ENCODE measurements at regions not wholly inside any gene's neighbourhood (a gene's known extent, or its start where the extent isn't known, plus 50 kb on each side); places are given as distances from the start of the nearest gene placed in this dataset.

DNA sequence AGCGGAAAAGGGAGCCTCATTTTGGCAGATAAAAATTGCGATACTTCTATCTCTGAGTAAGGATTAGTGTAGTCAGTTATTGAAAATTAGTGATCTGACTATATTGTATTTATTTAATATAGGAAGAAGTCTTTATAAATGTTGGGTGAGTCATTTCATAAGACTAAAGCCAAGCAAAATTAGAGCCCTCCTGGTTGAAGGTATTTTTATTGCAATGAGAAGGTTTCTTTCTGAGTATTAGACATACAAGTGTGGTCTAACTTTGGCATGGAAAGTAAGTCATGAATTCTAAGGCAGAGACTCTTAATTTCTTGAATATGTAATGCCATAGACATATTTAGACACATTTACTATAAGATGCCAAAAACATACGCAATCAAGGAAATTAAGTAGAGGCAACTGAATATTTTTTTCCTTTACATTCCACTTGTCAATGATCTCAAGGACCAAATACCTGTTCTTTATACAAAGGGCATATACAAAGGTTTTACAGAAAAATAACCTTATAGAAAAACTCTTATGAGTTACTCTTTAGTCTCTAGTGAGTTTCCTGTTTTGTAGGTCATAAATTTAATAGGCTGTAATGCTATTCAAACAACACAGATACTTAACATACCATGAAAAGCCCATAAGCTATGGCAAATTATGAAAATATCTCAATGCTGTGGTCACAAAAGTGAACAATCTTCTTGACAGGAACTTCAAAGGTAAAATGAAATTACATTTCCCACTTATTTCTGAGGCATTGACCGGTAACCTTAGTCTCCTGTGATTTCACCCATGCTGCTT lies 156.6 kb upstream of the BTG1 start:
- DNase-seq (ENCODE audit: low read depth): no peak

DNA sequence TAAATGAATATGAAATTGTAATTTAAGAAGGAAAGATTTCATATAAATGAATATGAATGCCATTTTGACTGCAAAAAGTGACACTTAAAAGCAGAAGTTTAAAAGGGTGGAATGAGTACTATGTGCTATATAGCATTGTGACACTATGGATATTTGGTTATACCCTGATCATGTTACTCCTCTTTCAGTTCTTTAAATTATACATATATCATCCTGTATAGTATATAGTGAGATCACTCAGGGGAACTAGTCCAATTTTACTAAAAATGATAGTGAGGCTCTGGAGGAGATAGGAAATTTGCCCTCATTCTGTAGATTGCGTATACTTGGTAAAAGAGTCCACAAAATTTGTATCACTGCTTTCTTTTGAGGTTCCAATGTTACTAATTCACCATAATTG lies 155.7 kb upstream of the BTG1 start:
- DNase-seq (ENCODE audit: low read depth): no peak

DNA sequence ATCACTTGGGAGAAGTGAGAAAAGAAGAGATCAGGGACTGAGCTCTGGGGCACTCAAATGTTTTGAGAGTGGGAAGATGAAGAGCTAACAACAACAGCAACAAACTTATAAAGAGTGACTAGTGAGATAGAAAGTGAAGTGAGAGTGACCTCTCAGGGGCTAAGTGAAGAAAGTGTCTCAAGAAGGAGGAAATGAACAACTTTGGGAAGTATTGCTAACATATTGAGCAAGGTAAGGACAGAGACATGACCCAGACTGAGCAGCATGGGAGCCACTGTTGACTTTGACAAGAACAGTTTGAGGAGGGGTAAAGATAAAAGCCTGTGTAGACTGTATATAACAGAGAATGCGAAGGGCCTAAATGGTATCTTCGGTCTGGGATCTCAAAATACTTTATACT lies 155.1 kb upstream of the BTG1 start:
- DNase-seq (ENCODE audit: low read depth): no peak

DNA sequence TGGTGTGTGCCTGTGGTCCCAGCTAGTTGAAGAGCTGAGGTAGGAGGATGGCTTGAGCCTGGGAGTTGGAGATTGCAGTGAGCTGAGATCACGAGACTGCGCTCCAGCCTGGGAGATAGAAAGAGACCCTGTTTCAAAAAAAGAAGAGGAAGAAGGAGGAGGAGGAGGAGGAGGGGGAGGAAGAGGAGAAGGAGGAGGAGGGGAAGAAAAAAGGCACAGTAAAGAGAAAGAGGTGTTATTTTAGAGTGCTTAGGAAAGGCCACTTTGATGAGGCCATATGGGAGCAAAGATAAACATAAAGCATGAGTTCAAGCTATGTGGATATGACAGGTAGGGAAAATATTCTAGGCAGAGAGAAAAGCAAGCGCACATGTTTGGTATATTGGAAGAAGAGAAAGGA lies 154.1 kb upstream of the BTG1 start:
- no peak for DNase-seq (ENCODE audit: low read depth)

DNA sequence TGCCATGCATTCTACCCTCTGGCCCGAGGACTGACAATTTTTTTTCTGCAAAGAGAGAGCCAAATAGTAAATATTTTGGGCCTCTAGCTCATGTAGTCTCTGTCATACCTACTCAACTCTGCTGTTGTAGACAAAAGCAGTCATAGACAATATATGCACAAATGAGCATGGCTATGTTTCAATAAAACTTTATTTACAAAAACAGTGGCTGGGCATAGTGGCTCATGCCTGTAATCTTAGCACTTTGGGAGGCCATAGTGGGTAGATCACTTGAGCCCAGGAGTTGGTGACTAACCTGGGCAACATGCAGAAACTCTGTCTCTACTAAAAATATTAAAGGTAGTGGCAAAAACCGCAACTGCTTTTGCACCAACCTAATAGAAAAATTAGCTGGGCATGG lies 153.7 kb upstream of the BTG1 start:
- no peak for DNase-seq (ENCODE audit: low read depth)

DNA sequence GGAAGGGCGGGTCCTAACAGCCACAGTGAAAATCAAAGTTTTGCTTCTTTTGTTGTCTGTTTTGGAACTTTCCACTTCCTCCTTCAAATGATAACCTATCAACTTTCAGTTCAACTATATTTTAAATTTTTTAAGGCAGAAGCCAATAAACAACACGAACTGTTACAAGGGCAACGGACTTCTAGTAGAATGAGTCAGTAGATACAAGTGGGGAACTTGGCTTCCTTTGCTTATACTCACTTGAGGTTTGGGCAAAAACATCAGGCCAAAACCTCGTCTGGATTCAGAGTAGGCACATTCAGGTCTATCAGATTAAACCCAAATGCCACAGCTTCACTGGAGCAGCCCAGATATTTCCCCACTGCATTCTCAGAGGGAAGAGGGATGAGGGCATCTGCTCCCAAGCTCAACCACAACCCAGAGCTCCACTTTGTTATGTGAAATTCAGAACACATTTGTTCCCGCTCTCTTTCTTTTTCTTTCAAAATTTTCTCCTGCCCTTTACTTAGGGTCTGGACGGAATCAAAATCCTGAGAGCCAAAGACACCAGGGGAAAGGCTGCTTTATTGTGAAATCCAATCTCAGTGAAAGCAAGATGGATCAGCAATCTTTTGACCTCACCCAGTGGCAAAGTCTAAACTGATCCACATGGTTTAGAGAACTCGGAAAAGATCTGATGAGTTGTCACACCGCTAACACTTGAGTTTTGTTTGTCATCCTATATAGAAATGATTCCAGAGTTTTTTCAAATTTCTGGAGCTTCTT lies 152.5 kb upstream of the BTG1 start:
- peak; percentile 57 for DNase-seq (ENCODE audit: low read depth)

DNA sequence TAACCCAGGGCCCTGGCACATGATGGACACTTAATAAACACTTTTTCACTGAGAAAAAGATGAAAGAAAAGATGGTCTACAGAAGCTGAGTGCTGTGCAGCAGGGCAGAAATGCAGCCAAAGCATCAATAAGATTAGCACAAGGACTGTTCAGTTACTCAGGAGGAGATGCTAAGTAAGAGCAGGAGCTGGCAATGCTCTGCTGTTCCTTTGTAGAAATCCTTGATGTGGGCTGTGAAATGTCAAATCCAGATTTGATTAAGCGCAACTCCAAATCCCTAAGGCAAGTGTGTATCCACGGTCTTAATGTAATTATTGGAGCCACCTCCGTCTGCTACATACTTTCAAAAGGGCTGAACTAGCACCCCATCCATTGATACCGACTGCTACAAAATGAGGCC lies 151.8 kb upstream of the BTG1 start:
- no peak for DNase-seq (ENCODE audit: low read depth)

DNA sequence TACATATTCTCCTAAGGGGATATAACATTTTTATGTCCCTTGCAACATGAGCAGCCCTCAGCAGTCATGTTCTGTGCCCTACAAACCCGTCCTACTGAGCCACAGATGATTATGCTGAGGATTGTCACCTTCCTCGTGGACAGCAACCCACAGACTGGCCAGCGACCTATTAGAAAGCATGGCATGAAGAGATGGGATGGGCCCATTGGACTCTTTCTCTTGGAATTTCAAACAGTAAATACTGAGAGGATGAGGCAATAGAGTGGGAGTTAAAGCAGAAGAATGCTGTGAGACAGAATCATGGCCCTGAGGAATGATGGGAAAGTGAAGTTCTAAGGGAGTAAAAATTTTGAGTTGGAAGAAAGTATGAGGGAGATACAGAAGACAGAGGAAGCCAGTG lies 149.9 kb upstream of the BTG1 start:
- peak; percentile 44 for DNase-seq (ENCODE audit: low read depth)

DNA sequence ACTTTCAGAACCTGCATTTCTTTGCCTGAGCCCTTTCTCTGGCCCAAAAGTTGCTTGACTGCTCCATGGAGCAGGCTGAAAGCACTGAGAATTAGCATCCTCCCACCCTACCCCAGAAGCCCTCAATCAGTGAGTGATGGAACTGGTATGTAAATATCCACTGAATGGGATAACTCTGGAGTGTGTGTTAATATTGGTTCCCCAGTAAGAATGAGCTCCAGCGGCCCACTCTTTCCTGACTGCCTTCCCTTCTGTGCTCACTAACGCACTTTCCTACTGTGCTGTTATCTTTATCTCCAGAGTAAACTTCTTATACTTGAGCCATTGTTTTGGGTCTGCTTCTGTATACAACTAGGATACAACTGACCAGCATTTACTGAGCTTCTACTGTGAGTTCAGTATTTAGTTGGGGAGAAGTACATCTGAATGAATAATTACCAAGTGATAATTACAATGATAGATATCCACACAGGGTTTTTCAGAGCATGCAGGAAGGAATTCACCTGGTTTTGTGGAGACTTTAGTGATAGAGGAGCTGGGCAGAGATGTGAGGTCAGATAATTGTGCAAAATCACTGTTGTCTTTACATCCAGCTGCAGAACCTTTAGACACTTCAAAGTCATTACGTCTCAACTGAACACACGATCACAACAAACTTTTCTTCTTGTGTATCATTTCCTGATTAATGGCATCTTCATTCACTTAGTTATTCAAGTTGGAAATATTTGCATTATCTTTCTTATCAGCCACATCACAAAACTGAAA lies 149.2 kb upstream of the BTG1 start:
- DNase-seq (ENCODE audit: low read depth): peak; percentile 37

DNA sequence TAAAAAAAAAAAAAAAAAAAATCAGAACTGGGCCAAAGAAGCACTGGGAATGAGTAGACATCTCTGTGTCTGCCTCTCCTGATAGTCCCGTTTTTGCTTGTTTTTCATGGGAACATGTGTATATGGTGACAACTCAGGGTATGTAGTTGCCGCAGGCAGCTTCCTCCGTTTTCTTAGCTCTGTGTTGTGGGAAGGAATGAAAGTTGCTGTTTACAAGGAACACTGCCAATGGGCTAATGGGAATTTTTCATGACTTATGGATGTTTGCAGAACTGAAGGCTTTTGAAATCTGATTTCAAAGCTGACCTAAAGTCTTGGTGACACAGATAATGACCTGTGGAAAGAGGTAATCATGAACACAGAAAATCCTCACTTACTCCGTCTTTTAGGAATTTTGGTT lies 146.4 kb upstream of the BTG1 start:
- no peak for DNase-seq (ENCODE audit: low read depth)

DNA sequence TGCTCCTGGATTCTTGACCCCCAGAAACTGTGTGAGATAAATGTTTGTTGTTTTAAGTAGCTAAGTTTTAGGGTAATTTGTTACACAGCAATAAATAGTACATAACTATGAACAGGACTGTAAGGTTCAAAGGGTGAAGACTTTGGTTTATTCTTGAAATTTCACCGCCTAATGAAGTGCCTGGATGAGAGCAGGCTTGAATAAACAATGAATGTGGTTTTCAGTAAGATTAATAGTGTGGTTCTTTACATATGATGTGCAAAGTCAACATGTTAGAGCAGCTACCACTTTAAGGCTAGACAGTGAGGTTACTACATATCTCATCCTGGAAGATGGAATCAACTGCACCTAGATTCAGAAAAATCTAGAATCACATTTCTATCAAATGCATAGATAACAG lies 145.2 kb upstream of the BTG1 start:
- no peak for DNase-seq (ENCODE audit: low read depth)

DNA sequence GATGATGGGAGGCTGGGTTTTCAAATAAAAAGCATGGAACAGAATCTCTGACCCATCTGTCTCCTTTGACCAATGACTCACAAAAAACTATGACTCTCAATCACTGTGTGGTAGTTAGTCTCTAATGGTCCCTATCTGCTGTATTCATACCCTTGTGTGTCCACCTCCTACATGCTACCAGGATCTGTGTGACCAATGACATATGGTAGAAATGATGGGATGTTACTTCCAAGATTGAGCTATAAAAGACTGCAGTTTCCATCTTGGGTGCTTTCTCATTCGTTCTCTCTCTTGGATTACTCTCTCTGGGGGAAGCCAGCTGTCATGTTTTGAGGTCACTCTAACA lies 144.7 kb upstream of the BTG1 start:
- no peak for DNase-seq (ENCODE audit: low read depth)

DNA sequence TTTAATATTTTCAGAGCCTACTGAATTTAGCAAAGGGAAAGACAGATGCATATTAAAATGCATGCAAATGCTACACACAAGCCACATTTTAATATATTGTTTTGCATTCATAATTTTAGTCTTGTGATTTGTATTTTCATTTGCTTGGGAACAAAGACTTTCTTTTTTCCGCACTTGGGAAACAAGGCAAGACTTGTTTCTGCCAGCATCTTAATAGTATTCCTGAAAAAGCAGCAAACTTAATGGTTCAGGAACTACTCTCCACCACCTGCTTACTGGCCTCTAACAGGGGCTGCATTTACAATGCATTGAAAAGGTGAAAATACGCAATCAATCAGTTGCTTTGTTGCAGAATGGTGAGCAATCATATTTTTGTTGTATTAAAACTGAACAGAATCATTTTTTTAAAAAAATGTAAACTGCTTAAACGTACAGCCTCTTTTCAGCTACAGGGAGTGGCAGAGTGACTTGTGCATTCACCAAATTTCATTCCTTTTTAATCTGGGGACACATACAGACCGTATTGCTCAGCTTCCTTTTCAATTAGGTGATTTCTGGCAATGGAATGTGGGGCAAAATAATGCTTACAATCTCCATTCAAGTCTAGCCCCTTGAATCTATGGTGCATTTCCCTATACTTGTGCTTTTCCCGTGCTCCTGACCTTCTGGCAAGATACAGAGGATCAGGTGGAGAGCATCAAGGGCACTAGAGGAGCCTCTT lies 144.1 kb upstream of the BTG1 start:
- DNase-seq (ENCODE audit: low read depth): peak; percentile 41

DNA sequence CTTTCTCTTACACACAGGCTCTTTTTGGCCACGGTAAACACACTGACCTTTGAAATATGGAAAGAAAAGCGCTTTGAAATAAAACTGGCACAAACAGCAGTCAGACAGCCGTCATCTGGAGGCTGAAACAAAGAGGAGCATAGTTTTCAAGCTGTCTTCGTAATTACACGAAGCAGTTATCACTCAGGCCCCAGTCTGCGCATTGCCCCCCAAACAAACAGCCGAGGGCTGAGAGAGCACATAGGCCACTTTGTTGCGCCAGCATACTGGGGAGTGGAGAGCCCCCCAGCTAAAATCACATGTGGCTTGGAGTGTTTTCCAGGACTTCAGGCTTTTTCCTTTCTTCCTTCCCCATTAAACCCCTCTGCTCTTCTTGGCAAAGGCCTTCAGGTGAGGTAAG lies 142.9 kb upstream of the BTG1 start:
- DNase-seq (ENCODE audit: low read depth): no peak

DNA sequence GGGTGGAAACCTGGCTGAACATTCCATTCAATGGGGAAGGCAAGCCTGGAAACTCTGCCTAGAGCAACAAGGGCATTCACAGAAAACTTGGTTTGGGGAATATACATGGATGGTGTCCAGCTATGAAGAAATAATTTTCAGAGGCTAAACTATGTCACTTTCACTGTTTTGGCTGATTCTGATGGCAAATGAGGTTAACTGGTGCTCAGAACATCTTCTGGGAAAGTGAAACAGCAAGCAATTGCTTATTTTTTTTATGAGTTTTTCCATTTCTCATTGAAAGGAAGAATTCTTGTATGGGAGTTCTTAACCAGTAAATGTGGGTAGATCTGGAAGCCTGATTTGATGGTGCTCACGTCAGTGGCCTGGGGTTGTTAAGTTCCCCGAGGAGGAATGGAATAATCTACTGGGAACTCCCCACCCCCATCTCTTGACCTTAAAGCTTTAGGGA lies 132.8 kb upstream of the BTG1 start:
- no peak for DNase-seq (ENCODE audit: low read depth)

DNA sequence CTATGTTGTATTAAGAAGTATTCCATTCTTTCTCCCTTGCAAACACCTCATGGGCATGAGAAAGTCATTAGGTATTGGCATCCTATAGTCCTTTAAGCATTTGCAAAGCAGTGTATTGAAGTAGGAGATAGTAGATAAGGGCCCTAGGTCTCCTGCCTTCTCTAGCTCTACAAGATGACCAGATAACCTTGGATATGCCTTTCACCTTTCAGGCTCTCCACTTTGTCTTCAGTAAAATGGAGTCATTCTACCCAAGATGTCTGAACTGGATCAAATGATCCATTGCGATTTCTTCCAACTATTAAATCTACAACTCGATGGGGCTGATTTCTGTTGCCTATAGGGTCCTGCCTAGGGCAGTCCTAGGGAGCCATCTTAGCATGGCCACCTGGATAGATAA lies 132.1 kb upstream of the BTG1 start:
- no peak for DNase-seq (ENCODE audit: low read depth)

GRCh38 chr12:92276276-92276675 lies 130.6 kb upstream of the BTG1 start:
- DNase-seq (ENCODE audit: low read depth): no peak

DNA sequence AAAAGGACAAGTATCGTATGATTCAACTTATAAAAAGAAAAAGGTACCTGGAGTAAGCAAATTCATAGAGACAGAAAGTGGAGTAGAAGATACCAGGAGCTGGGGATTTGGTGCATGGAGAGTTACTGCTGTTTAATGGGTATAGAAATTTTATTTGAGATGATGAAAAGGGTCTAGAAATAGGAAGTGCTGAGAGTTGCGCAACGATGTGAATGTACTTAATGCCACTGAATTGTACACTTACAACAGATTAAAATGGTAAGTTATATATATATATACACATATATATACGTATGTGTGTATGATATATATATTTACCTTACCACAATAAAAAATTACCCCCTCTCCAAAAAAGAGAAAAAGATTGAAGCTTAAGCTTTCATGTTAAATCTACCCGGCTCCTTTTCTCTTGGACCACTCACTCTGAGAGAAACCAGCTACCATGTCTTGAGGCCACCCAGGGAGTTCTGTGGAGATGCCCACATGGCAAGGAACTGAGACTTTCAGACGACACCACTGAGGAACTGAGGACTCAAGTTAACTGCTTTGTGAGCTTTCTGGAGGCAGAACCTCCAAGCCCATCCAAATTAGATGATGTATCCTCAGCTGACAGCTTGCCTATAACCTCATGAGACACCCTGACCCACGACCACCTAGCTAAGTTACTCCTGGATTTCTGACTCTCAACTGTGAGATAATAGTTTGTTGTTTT lies 130.0 kb upstream of the BTG1 start:
- DNase-seq (ENCODE audit: low read depth): no peak

DNA sequence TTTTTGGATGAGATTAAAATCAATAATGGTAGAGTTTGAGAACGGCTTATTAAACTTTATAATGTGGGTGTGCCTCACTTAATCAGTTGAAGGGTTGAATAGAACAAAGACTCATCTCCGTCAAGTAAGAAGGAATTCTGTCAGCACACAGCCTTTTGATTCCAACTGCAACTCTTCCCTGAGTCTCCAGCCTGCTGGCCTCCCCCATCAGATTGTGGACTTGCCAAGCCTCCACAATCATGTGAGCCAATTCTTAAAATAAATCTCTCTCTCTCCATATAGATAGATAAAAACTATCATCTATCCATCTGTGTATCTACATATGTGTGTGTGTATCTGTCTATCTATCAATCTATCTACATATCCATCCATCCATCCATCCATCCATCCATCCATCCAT lies 127.4 kb upstream of the BTG1 start:
- DNase-seq (ENCODE audit: low read depth): no peak

DNA sequence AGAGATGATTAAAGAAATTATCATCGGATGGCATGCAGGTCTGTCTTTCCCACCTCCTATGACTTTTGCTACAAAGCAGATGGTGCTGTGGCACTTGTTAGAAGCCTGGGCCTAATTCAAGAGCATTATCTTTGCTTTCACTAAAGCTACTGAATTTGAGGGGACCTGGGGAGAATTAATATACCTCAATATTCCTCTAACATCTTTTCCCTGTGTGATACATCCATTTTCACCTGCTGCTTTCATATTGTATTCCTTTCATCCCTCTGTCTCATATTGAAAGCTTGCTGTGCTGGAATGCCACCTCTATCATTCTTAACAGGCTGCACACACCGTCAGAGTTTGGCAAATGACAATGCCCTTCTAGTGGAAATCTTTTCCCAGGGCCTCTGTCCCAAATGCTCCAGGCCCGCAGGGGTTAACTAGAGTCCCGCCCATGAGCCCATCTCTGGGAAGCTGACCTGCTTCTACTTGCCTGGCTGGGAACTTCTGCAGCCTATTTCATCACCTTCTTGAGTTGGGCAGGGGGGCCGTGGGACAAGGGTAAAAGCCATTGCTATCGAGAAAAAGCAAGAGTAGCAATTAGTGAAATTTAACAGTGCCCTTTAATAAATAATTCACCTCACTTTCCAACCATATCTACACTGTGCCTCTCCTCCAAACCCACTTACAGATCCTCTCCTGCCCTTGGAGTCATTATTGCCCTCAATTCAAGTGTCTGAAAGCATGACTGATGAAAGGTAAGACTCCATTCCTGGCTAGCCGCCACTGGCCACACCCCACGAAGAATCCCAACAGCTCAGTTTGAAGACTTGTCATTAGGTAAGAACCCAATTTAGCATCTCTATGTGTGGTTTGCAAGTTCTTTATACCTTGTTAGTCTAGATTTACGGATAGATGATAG lies 126.7 kb upstream of the BTG1 start:
- no peak for DNase-seq (ENCODE audit: low read depth)

- no peak for DNase-seq (ENCODE audit: low read depth)
Observed at GRCh38 chr12:92271341-92271740, 125.7 kb upstream of the BTG1 start.

All from non-pigmented ciliary epithelial cell (primary cell).